KMS-11 (cell line): ENCODE measurements at regions not wholly inside any gene's neighbourhood (a gene's known extent, or its start where the extent isn't known, plus 50 kb on each side); places are given as distances from the start of the nearest gene placed in this dataset.

Source experiments
- H2AFZ ChIP-seq: fragments of 200-600 bp; sonication (generic); 2 replicates; pipeline ENCODE4 v1.6.1; 2016; ENCODE audit warnings: antibody characterized with exemption, mixed run types, low read depth
- H3K27ac ChIP-seq: fragments of 200-600 bp; sonication (generic); 2 replicates; pipeline ENCODE4 v1.6.1; 2016; ENCODE audit warnings: mild to moderate bottlenecking, mixed run types
- H3K27me3 ChIP-seq: fragments of 200-600 bp; sonication (generic); 2 replicates; pipeline ENCODE4 v1.6.1; 2017; ENCODE audit warnings: mild to moderate bottlenecking, low read depth, mixed run types, moderate library complexity; ENCODE audit not compliant: insufficient read depth
- H3K36me3 ChIP-seq: fragments of 200-600 bp; sonication (generic); 2 replicates; pipeline ENCODE4 v1.6.1; 2017; ENCODE audit warnings: mild to moderate bottlenecking, mixed run types; ENCODE audit not compliant: insufficient read depth
- H3K4me1 ChIP-seq: fragments of 200-600 bp; sonication (generic); 2 replicates; pipeline ENCODE4 v1.6.1; 2016; ENCODE audit warnings: mild to moderate bottlenecking, low read depth, mixed run types; ENCODE audit not compliant: poor library complexity, severe bottlenecking
- H3K4me2 ChIP-seq: fragments of 200-600 bp; sonication (generic); 2 replicates; pipeline ENCODE4 v1.7.0; 2016; ENCODE audit warnings: mild to moderate bottlenecking, mixed run types
- H3K4me3 ChIP-seq: fragments of 200-600 bp; sonication (generic); IDR thresholded peaks from 2 replicates; pipeline ENCODE4 v1.6.1; 2017; ENCODE audit warnings: low read depth, low read length, mixed read lengths; ENCODE audit not compliant: insufficient read depth
- H3K79me2 ChIP-seq: fragments of 200-600 bp; sonication (generic); 2 replicates; pipeline ENCODE4 v1.6.1; 2016; ENCODE audit warnings: low read depth, mixed run types; ENCODE audit not compliant: insufficient read depth
- H3K9ac ChIP-seq: fragments of 200-600 bp; sonication (generic); 2 replicates; pipeline ENCODE4 v1.6.1; 2016; ENCODE audit warnings: mild to moderate bottlenecking, mixed run types
- H4K20me1 ChIP-seq: fragments of 200-600 bp; sonication (generic); 2 replicates; pipeline ENCODE4 v1.6.1; 2016; ENCODE audit warnings: mild to moderate bottlenecking, mixed run types; ENCODE audit not compliant: insufficient read depth
- TF ChIP-seq, protein P1 (sequence below): fragments of 200-600 bp; sonication (generic); conservative IDR thresholded peaks from 2 replicates; pipeline ENCODE4 v1.6.1; 2017; ENCODE audit warnings: low read depth, mild to moderate bottlenecking, antibody characterized with exemption, low read length, moderate library complexity, mixed read lengths

DNA sequence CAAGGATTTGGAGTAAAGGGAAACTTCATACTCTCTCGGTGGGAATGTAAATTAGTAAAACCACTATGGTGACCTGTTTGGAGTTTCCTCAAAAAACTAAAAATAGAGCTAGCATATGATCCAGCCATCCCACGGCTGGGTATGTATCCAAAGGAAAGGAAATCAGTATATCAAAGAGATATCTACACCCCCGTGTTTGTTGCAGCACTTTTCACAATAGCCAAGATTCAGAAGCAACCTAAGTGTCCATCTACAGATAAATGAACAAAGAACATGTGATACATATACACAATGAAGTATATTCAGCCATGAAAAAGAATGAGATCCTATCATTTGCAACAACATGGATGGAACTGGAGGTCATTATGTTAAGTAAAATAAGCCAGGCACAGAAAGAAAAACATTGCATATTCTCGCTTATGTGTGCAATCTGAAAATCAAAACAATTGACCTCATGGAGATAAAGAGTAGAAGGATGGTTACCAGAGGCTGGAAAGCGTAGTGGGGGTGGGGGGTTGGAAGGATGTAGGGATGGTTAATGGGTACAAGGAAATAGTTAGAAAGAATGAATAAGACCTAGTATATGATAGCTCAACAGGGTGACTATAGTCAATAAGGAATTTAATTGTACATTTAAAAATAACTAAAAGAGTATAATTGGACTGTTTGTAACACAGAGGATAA, 468.0 kb downstream of the BCAT1 start:
- no peak overlapping the region for H3K4me3 ChIP-seq
- no peak overlapping the region for H3K4me2 ChIP-seq
- no peaks in the 10 kb centered on the region for H3K79me2 ChIP-seq
- no peak overlapping the region for H3K27ac ChIP-seq
- no peak overlapping the region for H3K9ac ChIP-seq
- H3K27me3 ChIP-seq = no peaks in the 10 kb centered on the region
- H2AFZ ChIP-seq = no peak overlapping the region
- no peaks in the 10 kb centered on the region for H3K4me1 ChIP-seq
- no peaks in the 10 kb centered on the region for H4K20me1 ChIP-seq
- TF ChIP-seq, protein P1, sequence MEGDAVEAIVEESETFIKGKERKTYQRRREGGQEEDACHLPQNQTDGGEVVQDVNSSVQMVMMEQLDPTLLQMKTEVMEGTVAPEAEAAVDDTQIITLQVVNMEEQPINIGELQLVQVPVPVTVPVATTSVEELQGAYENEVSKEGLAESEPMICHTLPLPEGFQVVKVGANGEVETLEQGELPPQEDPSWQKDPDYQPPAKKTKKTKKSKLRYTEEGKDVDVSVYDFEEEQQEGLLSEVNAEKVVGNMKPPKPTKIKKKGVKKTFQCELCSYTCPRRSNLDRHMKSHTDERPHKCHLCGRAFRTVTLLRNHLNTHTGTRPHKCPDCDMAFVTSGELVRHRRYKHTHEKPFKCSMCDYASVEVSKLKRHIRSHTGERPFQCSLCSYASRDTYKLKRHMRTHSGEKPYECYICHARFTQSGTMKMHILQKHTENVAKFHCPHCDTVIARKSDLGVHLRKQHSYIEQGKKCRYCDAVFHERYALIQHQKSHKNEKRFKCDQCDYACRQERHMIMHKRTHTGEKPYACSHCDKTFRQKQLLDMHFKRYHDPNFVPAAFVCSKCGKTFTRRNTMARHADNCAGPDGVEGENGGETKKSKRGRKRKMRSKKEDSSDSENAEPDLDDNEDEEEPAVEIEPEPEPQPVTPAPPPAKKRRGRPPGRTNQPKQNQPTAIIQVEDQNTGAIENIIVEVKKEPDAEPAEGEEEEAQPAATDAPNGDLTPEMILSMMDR = no peak
- H3K36me3 ChIP-seq = no peaks in the 10 kb centered on the region

- H2AFZ ChIP-seq = no peak overlapping the region
- H3K4me1 ChIP-seq = no peaks in the 10 kb centered on the region
- H3K4me2 ChIP-seq = no peak overlapping the region
- H3K4me3 ChIP-seq = no peak overlapping the region
- H3K27me3 ChIP-seq = no peaks in the 10 kb centered on the region
- H3K79me2 ChIP-seq = no peaks in the 10 kb centered on the region
- no peak overlapping the region for H3K27ac ChIP-seq
- TF ChIP-seq, protein P1 = no peak
- no peak overlapping the region for H3K9ac ChIP-seq
- no peaks in the 10 kb centered on the region for H3K36me3 ChIP-seq
- no peaks in the 10 kb centered on the region for H4K20me1 ChIP-seq
Observed at GRCh38 chr12:24479131-24479530, 469.8 kb downstream of the BCAT1 start.

GRCh38 chr12:24478254-24478653, 470.6 kb downstream of the BCAT1 start:
- no peak overlapping the region for H3K9ac ChIP-seq
- H3K4me1 ChIP-seq = no peaks in the 10 kb centered on the region
- H3K27me3 ChIP-seq = no peaks in the 10 kb centered on the region
- no peaks in the 10 kb centered on the region for H3K36me3 ChIP-seq
- H2AFZ ChIP-seq = no peak overlapping the region
- H4K20me1 ChIP-seq = no peaks in the 10 kb centered on the region
- TF ChIP-seq, protein P1 = no peak
- H3K79me2 ChIP-seq = no peaks in the 10 kb centered on the region
- H3K27ac ChIP-seq = no peak overlapping the region
- H3K4me2 ChIP-seq = no peak overlapping the region
- no peak overlapping the region for H3K4me3 ChIP-seq

DNA sequence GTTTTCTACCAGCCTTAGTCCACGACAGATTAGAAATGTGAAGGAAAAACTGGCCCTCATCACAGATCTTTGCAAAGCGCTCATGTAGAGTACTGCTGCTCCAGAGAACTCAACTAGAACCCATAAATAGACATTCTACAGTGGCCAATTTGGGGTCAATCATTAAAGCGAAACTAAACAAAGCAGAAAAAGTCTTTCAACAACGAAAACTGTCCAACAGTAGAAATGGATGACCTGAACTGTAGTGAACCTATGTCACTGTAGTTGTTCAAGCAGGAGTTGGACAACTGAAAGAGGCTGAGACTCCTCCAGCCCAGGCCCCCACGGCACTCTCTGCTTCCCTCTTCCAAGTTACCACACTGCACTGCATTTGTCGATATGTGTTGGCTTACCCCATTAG, 472.6 kb downstream of the BCAT1 start:
- Histone ChIP-seq H4K20me1 (no peaks in the 10 kb centered on the region), H3K4me3 (no peak overlapping the region), H3K4me2 (no peak overlapping the region), H3K9ac (no peak overlapping the region), H3K4me1 (no peaks in the 10 kb centered on the region), H2AFZ (no peak overlapping the region), H3K79me2 (no peaks in the 10 kb centered on the region), H3K36me3 (no peaks in the 10 kb centered on the region), H3K27ac (no peak overlapping the region), H3K27me3 (no peaks in the 10 kb centered on the region)
- TF ChIP-seq, protein P1 = no peak
